Spleen (tissue), 11 donors: ENCODE measurements at regions not wholly inside any gene's neighbourhood (a gene's known extent, or its start where the extent isn't known, plus 50 kb on each side); places are given as distances from the start of the nearest gene placed in this dataset.

ENCODE experiments used
- DNase-seq: peaks from one replicate; pipeline ENCODE4 v3.0.0-alpha.2; 2020
- H3K27ac ChIP-seq, 8 donors: fragments of 200-600 bp; sonication (generic) in 7 of 8; 1 replicate in 4 of 8; 2 replicates in 4 of 8; pipeline versions ENCODE4 v1.5.0 to v1.8.0; 2016 to 2021; ENCODE audit warnings: inconsistent platforms in 4 of 8, mild to moderate bottlenecking in 4 of 8, moderate library complexity in 1 of 8
- H3K27me3 ChIP-seq, 7 donors: fragments of 200-600 bp; sonication (generic) in 6 of 7; replicated peaks in 1 of 7; 1 replicate in 4 of 7; 2 replicates in 3 of 7; pipeline versions ENCODE4 v1.5.0 to v1.8.0; 2016 to 2021; ENCODE audit warnings: inconsistent platforms in 3 of 7, mild to moderate bottlenecking in 1 of 7
- H3K36me3 ChIP-seq, 6 donors: fragments of 200-600 bp; sonication (generic) in 5 of 6; 1 replicate in 4 of 6; 2 replicates in 2 of 6; pipeline versions ENCODE4 v1.5.0 to v1.8.0; 2016 to 2021; ENCODE audit warnings: inconsistent platforms in 2 of 6
- H3K4me1 ChIP-seq, 6 donors: fragments of 200-600 bp; sonication (generic) in 5 of 6; 1 replicate in 3 of 6; 2 replicates in 3 of 6; pipeline versions ENCODE4 v1.5.0 to v1.8.0; 2016 to 2021; ENCODE audit warnings: inconsistent platforms in 3 of 6
- H3K4me3 ChIP-seq, 8 donors: fragments of 200-600 bp; sonication (generic) in 7 of 8; 1 replicate in 4 of 8; 2 replicates in 4 of 8; pipeline versions ENCODE4 v1.5.0 to v1.8.0; 2016 to 2021; ENCODE audit warnings: inconsistent platforms in 4 of 8, mild to moderate bottlenecking in 4 of 8, moderate library complexity in 2 of 8
- H3K9me3 ChIP-seq, 8 donors: fragments of 200-600 bp; sonication (generic) in 7 of 8; 1 replicate in 4 of 8; 2 replicates in 4 of 8; pipeline versions ENCODE4 v1.5.0 to v1.8.0; 2016 to 2021; ENCODE audit warnings: inconsistent platforms in 4 of 8
- CTCF ChIP-seq, 11 experiments: fragments of 200-600 bp in 7 of 11; fragments of 450-650 bp in 4 of 11; sonication (generic) in 4 of 11; IDR thresholded peaks in 8 of 11; conservative IDR thresholded peaks in 3 of 11; 1 replicate in 7 of 11; 2 replicates in 4 of 11; pipeline versions ENCODE4 v1.4.0 to v1.8.0; 2016 to 2021; ENCODE audit warnings: antibody characterized with exemption in 11 of 11, inconsistent platforms in 4 of 11, mild to moderate bottlenecking in 1 of 11
- POLR2A ChIP-seq, 3 donors: fragments of 450-650 bp; IDR thresholded peaks; one replicate each; pipeline ENCODE4 v1.5.1; 2017; ENCODE audit warnings: antibody characterized with exemption in 3 of 3, mild to moderate bottlenecking in 1 of 3
- POLR2AphosphoS5 ChIP-seq, 3 donors: sonication (generic); formaldehyde crosslinking; IDR thresholded peaks; one replicate each; pipeline ENCODE4 v1.5.1; 2017; ENCODE audit warnings: antibody characterized with exemption in 3 of 3
- WGBS, 5 donors: extraction: QIAGEN DNeasy Blood & Tissue Kit in 3 of 5; methylation state at CpG; one replicate each; pipeline versions ENCODE4 v1.1.5 to v1.1.7; 2013 to 2018; 5-methylcytosine and 5-hydroxymethylcytosine counted together
- intact Hi-C: fragments of 100-400 bp; cut with DNase I; formaldehyde crosslinking; loops from one replicate; pipeline ENCODE4 v1.15.0; 2023; ENCODE audit warnings: low total_unique reads
- donor health status: healthy with polysubstance abuse.
- donor health status: DM: no; HTN: no; CAD: no; lungs with moderate emphysema.
- donor health status: DM: no; HTN: no; CAD: no.
- donor health status: Bipolar disorder and iron deficiency.
- donor health status: healthy.
- donor health status: DM: no; HTN: no; CAD: no.
- donor health status: DM: yes; HTN: yes; CAD: no.

GRCh38 chr15:55126111-55126510, 70.6 kb downstream of the RSL24D1 start:
- WGBS, 5 donors: 72 to 91% (median 82%) methylated on average over 3 of the region's 3 CpGs
- no peak for DNase-seq
- intact Hi-C loops: no loop called here
- Histone ChIP-seq H3K9me3 (peaks cover 0 to 5% (median 1%) of the 10 kb centered on the region in 8 donors), H3K4me3 (no peak overlapping the region), H3K27me3 (no peaks in the 10 kb centered on the region), H3K36me3 (no peaks in the 10 kb centered on the region), H3K27ac (no peak overlapping the region), H3K4me1 (no peaks in the 10 kb centered on the region)
- TF ChIP-seq POLR2AphosphoS5 (IDR thresholded peaks at IDR 0.05) (no peak), POLR2A (IDR thresholded peaks at IDR 0.05) (no peak), CTCF (IDR thresholded peaks at IDR 0.05 in 8 of 11, conservative IDR thresholded peaks at IDR 0.05 in 3 of 11) (no peak)

- no peak for DNase-seq
- no peak overlapping the region for H3K27ac ChIP-seq
- TF ChIP-seq POLR2AphosphoS5 (IDR thresholded peaks at IDR 0.05): no peak
- no peak for TF ChIP-seq CTCF (IDR thresholded peaks at IDR 0.05 in 8 of 11, conservative IDR thresholded peaks at IDR 0.05 in 3 of 11)
- TF ChIP-seq POLR2A (IDR thresholded peaks at IDR 0.05): no peak
- H3K36me3 ChIP-seq: no peaks in the 10 kb centered on the region
- H3K4me1 ChIP-seq: no peaks in the 10 kb centered on the region
- H3K9me3 ChIP-seq: no peaks in the 10 kb centered on the region
- 79 to 86% (median 82%) methylated on average over 5 of the region's 5 CpGs for WGBS, 5 donors
- intact Hi-C loops: no loop called here
- H3K27me3 ChIP-seq: no peaks in the 10 kb centered on the region
- H3K4me3 ChIP-seq: no peak overlapping the region
Observed at GRCh38 chr15:55124616-55125015, 72.1 kb downstream of the RSL24D1 start.

- 70 to 81% (median 76%) methylated on average over 2 of the region's 2 CpGs for WGBS, 5 donors
- DNase-seq: no peak
- no peaks in the 10 kb centered on the region for H3K9me3 ChIP-seq
- H3K36me3 ChIP-seq: no peaks in the 10 kb centered on the region
- intact Hi-C loops: loop anchor here (10.0 kb wide), 1 partner anchor 1034 kb away; no protein-coding TSS in a partner anchor
- H3K4me3 ChIP-seq: no peak overlapping the region
- H3K4me1 ChIP-seq: no peaks in the 10 kb centered on the region
- no peak overlapping the region for H3K27ac ChIP-seq
- H3K27me3 ChIP-seq: no peaks in the 10 kb centered on the region
- TF ChIP-seq POLR2A (IDR thresholded peaks at IDR 0.05): no peak
- TF ChIP-seq POLR2AphosphoS5 (IDR thresholded peaks at IDR 0.05): no peak
- TF ChIP-seq CTCF (IDR thresholded peaks at IDR 0.05 in 8 of 11, conservative IDR thresholded peaks at IDR 0.05 in 3 of 11): no peak
Observed at GRCh38 chr15:55118344-55118870, 78.3 kb downstream of the RSL24D1 start.

GRCh38 chr15:55116636-55117035, 80.1 kb downstream of the RSL24D1 start:
- DNase-seq: no peak
- intact Hi-C loops: loop anchor here (10.0 kb wide), 1 partner anchor 1032 kb away; no protein-coding TSS in a partner anchor
- Histone ChIP-seq H3K36me3 (no peaks in the 10 kb centered on the region), H3K4me1 (no peaks in the 10 kb centered on the region), H3K4me3 (no peak overlapping the region), H3K9me3 (no peaks in the 10 kb centered on the region), H3K27ac (no peak overlapping the region), H3K27me3 (no peaks in the 10 kb centered on the region)
- TF ChIP-seq CTCF (IDR thresholded peaks at IDR 0.05 in 8 of 11, conservative IDR thresholded peaks at IDR 0.05 in 3 of 11) (no peak), POLR2AphosphoS5 (IDR thresholded peaks at IDR 0.05) (no peak), POLR2A (IDR thresholded peaks at IDR 0.05) (no peak)
- 61 to 82% (median 71%) methylated on average over 2 of the region's 2 CpGs for WGBS, 5 donors
